ENCODE measurements at regions not wholly inside any gene's neighbourhood (a gene's known extent, or its start where the extent isn't known, plus 50 kb on each side); places are given as distances from the start of the nearest gene placed in this dataset.
"Not testable (repeated sequence)": the region's sequence is repeated elsewhere in the genome, so short reads cannot be mapped to it uniquely, and the experiment has no call there.

GRCh38 chr5:62252519-62252918 lies 53.5 kb upstream of the KIF2A start:
- not testable (repeated sequence) for TF ChIP-seq CTCF, POLR2A (IDR thresholded peaks at IDR 0.05)
